CD4-positive, alpha-beta T cell (primary cell): ENCODE measurements at regions not wholly inside any gene's neighbourhood (a gene's known extent, or its start where the extent isn't known, plus 50 kb on each side); places are given as distances from the start of the nearest gene placed in this dataset.
"Not testable (repeated sequence)": the region's sequence is repeated elsewhere in the genome, so short reads cannot be mapped to it uniquely, and the experiment has no call there.

Experiments used
- ATAC-seq: fragments of 200-7000 bp; cut with Tn5 transposase; one replicate; pipeline ENCODE4 v1.10.0; 2022; ENCODE audit warnings: mild to moderate bottlenecking; ENCODE audit not compliant: poor library complexity
- CTCF ChIA-PET: fragments of 350-600 bp; sonication (Branson Sonifier 250); formaldehyde crosslinking; loops from one replicate; lab custom pipeline; 2021; ENCODE audit warnings: antibody characterized with exemption, inconsistent platforms; lab: Charles Lee
- POLR2A ChIA-PET: fragments of 350-600 bp; sonication (Branson Sonifier 250); formaldehyde crosslinking; loops from one replicate; lab custom pipeline; 2021; ENCODE audit warnings: antibody characterized with exemption, inconsistent platforms; lab: Charles Lee
- DNase-seq, 14 experiments: peaks; one replicate each; pipeline ENCODE4 v3.0.0-alpha.2; 2013 to 2020; ENCODE audit warnings: mixed read lengths in 2 of 14
- H3K27ac ChIP-seq, 2 donors: one replicate each; pipeline versions ENCODE4 v1.5.1 to v1.7.0; 2013; ENCODE audit warnings: low read length in 2 of 2, low read depth in 1 of 2, mild to moderate bottlenecking in 1 of 2
- H3K27me3 ChIP-seq, 2 experiments: 1 replicate in 1 of 2; 2 replicates in 1 of 2; pipeline versions ENCODE4 v1.6.1 to v1.7.0; 2013; ENCODE audit warnings: low read length in 2 of 2, control low read depth in 1 of 2, mild to moderate bottlenecking in 1 of 2, moderate library complexity in 1 of 2; ENCODE audit not compliant: insufficient read depth in 2 of 2, control insufficient read depth in 1 of 2
- H3K36me3 ChIP-seq: one replicate; pipeline ENCODE4 v1.6.1; 2013; ENCODE audit warnings: low read length, control low read depth; ENCODE audit not compliant: insufficient read depth
- H3K4me1 ChIP-seq: one replicate; pipeline ENCODE4 v1.6.1; 2013; ENCODE audit warnings: low read length, control low read depth; ENCODE audit not compliant: insufficient read depth
- H3K4me3 ChIP-seq: one replicate; pipeline ENCODE4 v1.5.1; 2013; ENCODE audit warnings: mild to moderate bottlenecking, low read length, moderate library complexity
- H3K9me3 ChIP-seq, 2 experiments: 1 replicate in 1 of 2; 2 replicates in 1 of 2; pipeline versions ENCODE4 v1.6.1 to v1.7.0; 2013; ENCODE audit warnings: low read length in 2 of 2, mild to moderate bottlenecking in 2 of 2, control low read depth in 1 of 2, moderate library complexity in 1 of 2; ENCODE audit not compliant: control insufficient read depth in 1 of 2, insufficient read depth in 1 of 2
- H3K27ac Mint-ChIP-seq: one replicate; pipeline ENCODE4 v1.8.0; 2020; ENCODE audit warnings: mixed read lengths
- H3K27me3 Mint-ChIP-seq: one replicate; pipeline ENCODE4 v1.8.0; 2021; ENCODE audit warnings: mixed read lengths
- H3K36me3 Mint-ChIP-seq: one replicate; pipeline ENCODE4 v1.8.0; 2021; ENCODE audit warnings: low read depth, mixed read lengths
- H3K4me1 Mint-ChIP-seq: one replicate; pipeline ENCODE4 v1.8.0; 2021; ENCODE audit warnings: low read depth, mixed read lengths
- H3K4me3 Mint-ChIP-seq: one replicate; pipeline ENCODE4 v1.8.0; 2020; ENCODE audit warnings: mild to moderate bottlenecking, mixed read lengths
- H3K9me3 Mint-ChIP-seq: one replicate; pipeline ENCODE4 v1.8.0; 2020; ENCODE audit warnings: mixed read lengths
- intact Hi-C, 2 experiments: fragments of 100-400 bp; cut with DNase I in 1 of 2; cut with micrococcal nuclease in 1 of 2; formaldehyde crosslinking; loops; one replicate each; pipeline versions ENCODE4 v1.15.1 to v1.9.0; 2023 to 2025; cut with DNase I, micrococcal nuclease
- TF ChIP-seq, protein P1 (sequence below): fragments of 200-600 bp; IDR thresholded peaks from one replicate; pipeline ENCODE4 v1.8.0; 2022; ENCODE audit warnings: antibody characterized with exemption, mild to moderate bottlenecking

DNA sequence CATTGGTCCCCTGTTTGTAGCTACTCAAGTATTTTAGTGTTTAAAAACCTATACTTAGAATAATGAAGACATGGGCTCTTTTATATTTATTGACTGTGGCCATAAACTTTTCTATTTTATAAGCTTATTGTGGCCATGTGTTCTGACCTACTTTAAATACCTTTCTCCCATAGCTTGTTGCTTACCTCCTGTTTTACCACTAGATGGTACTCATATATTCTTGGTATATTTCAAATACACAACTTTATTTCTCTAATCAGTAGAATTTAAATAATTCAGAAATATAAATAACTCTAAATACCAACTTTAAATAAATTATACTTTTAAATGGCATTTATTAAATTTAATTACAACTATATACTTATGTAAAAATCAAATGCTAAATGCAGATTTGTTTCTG is 498.0 kb downstream of the PRDM9 start:
- H3K27ac ChIP-seq: no peak overlapping the region
- H3K27me3 Mint-ChIP-seq: no peaks in the 10 kb centered on the region
- no peaks in the 10 kb centered on the region for H3K36me3 ChIP-seq
- no peak overlapping the region for H3K4me3 Mint-ChIP-seq
- POLR2A ChIA-PET: no interaction called here
- no peaks in the 10 kb centered on the region for H3K4me1 ChIP-seq
- ATAC-seq: no peak
- no peak overlapping the region for H3K4me3 ChIP-seq
- TF ChIP-seq, protein P1, sequence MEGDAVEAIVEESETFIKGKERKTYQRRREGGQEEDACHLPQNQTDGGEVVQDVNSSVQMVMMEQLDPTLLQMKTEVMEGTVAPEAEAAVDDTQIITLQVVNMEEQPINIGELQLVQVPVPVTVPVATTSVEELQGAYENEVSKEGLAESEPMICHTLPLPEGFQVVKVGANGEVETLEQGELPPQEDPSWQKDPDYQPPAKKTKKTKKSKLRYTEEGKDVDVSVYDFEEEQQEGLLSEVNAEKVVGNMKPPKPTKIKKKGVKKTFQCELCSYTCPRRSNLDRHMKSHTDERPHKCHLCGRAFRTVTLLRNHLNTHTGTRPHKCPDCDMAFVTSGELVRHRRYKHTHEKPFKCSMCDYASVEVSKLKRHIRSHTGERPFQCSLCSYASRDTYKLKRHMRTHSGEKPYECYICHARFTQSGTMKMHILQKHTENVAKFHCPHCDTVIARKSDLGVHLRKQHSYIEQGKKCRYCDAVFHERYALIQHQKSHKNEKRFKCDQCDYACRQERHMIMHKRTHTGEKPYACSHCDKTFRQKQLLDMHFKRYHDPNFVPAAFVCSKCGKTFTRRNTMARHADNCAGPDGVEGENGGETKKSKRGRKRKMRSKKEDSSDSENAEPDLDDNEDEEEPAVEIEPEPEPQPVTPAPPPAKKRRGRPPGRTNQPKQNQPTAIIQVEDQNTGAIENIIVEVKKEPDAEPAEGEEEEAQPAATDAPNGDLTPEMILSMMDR: no peak
- no peak overlapping the region for H3K27ac Mint-ChIP-seq
- CTCF ChIA-PET: no interaction called here
- DNase-seq: no peak
- peaks cover 0 to 4% of the 10 kb centered on the region in 2 experiments for H3K9me3 ChIP-seq
- H3K27me3 ChIP-seq: no peaks in the 10 kb centered on the region
- no peaks in the 10 kb centered on the region for H3K36me3 Mint-ChIP-seq
- H3K9me3 Mint-ChIP-seq: peaks cover 6% of the 10 kb centered on the region
- H3K4me1 Mint-ChIP-seq: no peaks in the 10 kb centered on the region
- intact Hi-C loops: no loop called here

- H3K27ac ChIP-seq, H3K4me1 Mint-ChIP-seq, DNase-seq, H3K27me3 Mint-ChIP-seq, intact Hi-C loops, H3K27me3 ChIP-seq, H3K36me3 ChIP-seq, H3K27ac Mint-ChIP-seq, H3K4me3 Mint-ChIP-seq, H3K36me3 Mint-ChIP-seq, ATAC-seq, H3K4me3 ChIP-seq, CTCF ChIA-PET, H3K4me1 ChIP-seq, POLR2A ChIA-PET: not testable (repeated sequence)
- peaks cover 7 to 10% of the 10 kb centered on the region in 2 experiments for H3K9me3 ChIP-seq
- H3K9me3 Mint-ChIP-seq: peaks cover 11% of the 10 kb centered on the region
Measured at GRCh38 chr5:24017710-24018109, 510.3 kb downstream of the PRDM9 start.

- CTCF ChIA-PET: no interaction called here
- no peaks in the 10 kb centered on the region for H3K4me1 Mint-ChIP-seq
- H3K9me3 Mint-ChIP-seq: peaks cover 27% of the 10 kb centered on the region
Measured at GRCh38 chr5:24026288-24026687, 518.9 kb downstream of the PRDM9 start.

GRCh38 chr5:24042688-24043087 is 535.3 kb downstream of the PRDM9 start:
- Mint-ChIP-seq H3K27ac (no peak overlapping the region), H3K4me1 (no peaks in the 10 kb centered on the region), H3K27me3 (no peaks in the 10 kb centered on the region), H3K36me3 (no peaks in the 10 kb centered on the region), H3K4me3 (no peak overlapping the region), H3K9me3 (peaks cover 15% of the 10 kb centered on the region)
- DNase-seq: no peak
- ChIA-PET CTCF (no interaction called here), POLR2A (no interaction called here)
- intact Hi-C loops: no loop called here
- no peak overlapping the region for H3K4me3 ChIP-seq
- no peaks in the 10 kb centered on the region for H3K36me3 ChIP-seq
- H3K4me1 ChIP-seq: no peaks in the 10 kb centered on the region
- ATAC-seq: no peak
- no peaks in the 10 kb centered on the region for H3K27me3 ChIP-seq
- TF ChIP-seq, protein P1: no peak
- no peak overlapping the region for H3K27ac ChIP-seq
- no peaks in the 10 kb centered on the region for H3K9me3 ChIP-seq

More at GRCh38 chr5:24026288-24026687, 518.9 kb downstream of the PRDM9 start:
- intact Hi-C loops: no loop called here
- Histone ChIP-seq H3K4me1 (no peaks in the 10 kb centered on the region), H3K36me3 (no peaks in the 10 kb centered on the region), H3K9me3 (peaks cover 5 to 7% of the 10 kb centered on the region in 2 experiments), H3K4me3 (no peak overlapping the region), H3K27ac (no peak overlapping the region), H3K27me3 (no peaks in the 10 kb centered on the region)
- no peak for DNase-seq
- no peaks in the 10 kb centered on the region for H3K27me3 Mint-ChIP-seq
- H3K27ac Mint-ChIP-seq: no peak overlapping the region
- no peak overlapping the region for H3K4me3 Mint-ChIP-seq
- POLR2A ChIA-PET: no interaction called here
- H3K36me3 Mint-ChIP-seq: no peaks in the 10 kb centered on the region
- TF ChIP-seq, protein P1: no peak
- no peak for ATAC-seq
